ENCODE measurements at regions not wholly inside any gene's neighbourhood (a gene's known extent, or its start where the extent isn't known, plus 50 kb on each side); places are given as distances from the start of the nearest gene placed in this dataset.

DNA sequence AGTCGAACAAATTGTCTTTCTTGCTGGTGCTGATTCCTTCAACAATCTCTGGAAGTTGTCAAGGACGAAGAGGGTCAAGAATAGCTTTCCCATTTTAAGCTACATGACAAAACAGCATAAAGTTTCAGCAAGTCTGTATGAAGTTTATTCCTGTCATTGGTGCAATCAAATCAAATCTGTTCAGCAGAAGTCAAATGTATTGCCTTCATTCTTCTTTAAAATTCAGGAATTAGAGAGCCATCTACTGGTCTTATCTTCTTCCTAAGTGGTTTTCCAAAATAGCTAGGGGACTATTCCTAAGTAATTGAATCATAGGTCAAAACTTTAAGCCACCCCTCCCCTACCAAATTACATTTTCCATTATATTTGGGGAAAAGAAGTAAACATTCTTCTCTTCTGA is 990.2 kb downstream of the GALC start:
- TF ChIP-seq, protein P1, sequence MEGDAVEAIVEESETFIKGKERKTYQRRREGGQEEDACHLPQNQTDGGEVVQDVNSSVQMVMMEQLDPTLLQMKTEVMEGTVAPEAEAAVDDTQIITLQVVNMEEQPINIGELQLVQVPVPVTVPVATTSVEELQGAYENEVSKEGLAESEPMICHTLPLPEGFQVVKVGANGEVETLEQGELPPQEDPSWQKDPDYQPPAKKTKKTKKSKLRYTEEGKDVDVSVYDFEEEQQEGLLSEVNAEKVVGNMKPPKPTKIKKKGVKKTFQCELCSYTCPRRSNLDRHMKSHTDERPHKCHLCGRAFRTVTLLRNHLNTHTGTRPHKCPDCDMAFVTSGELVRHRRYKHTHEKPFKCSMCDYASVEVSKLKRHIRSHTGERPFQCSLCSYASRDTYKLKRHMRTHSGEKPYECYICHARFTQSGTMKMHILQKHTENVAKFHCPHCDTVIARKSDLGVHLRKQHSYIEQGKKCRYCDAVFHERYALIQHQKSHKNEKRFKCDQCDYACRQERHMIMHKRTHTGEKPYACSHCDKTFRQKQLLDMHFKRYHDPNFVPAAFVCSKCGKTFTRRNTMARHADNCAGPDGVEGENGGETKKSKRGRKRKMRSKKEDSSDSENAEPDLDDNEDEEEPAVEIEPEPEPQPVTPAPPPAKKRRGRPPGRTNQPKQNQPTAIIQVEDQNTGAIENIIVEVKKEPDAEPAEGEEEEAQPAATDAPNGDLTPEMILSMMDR (IDR thresholded peaks at IDR 0.05), result no peak
- no peak for TF ChIP-seq POLR2A (IDR thresholded peaks at IDR 0.05)
- TF ChIP-seq POLR2AphosphoS5 (IDR thresholded peaks at IDR 0.05), result no peak
- DNase-seq (ENCODE audit: low spot score in 2 of 2), result no peak
- Histone ChIP-seq H3K36me3 (no peaks in the 10 kb centered on the region), H3K27ac (no peak overlapping the region), H3K4me3 (no peak overlapping the region), H3K27me3 (no peaks in the 10 kb centered on the region), H3K9me3 (no peaks in the 10 kb centered on the region), H3K4me1 (no peaks in the 10 kb centered on the region)
- intact Hi-C loops (cut with DNase I; ENCODE audit: low total_unique reads), result no loop called here

DNA sequence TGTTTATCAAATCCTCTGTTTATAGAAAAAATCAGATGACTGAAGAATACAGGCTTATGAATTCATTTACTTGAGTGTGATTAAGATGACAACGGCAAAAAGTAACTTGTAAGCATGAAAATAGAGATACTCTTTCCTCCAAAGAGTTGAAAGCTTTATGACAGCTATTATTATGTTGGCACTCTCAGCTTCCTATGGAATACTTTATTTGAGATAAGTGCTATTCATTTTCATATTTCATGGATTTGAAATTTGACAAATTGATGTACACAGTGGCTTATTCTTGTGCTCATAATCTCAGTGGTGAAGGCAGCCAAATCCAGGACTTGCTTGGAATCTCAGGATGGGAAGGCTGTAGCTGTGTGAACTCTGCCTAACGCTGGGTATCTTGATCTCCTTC is 991.6 kb downstream of the GALC start:
- intact Hi-C loops (cut with DNase I; ENCODE audit: low total_unique reads), result no loop called here
- Histone ChIP-seq H3K4me1 (no peaks in the 10 kb centered on the region), H3K9me3 (no peaks in the 10 kb centered on the region), H3K27me3 (no peaks in the 10 kb centered on the region), H3K36me3 (no peaks in the 10 kb centered on the region), H3K4me3 (no peak overlapping the region), H3K27ac (no peak overlapping the region)
- TF ChIP-seq POLR2AphosphoS5 (IDR thresholded peaks at IDR 0.05) (no peak), POLR2A (IDR thresholded peaks at IDR 0.05) (no peak)
- TF ChIP-seq, protein P1 (IDR thresholded peaks at IDR 0.05), result no peak
- no peak for DNase-seq (ENCODE audit: low spot score in 2 of 2)

DNA sequence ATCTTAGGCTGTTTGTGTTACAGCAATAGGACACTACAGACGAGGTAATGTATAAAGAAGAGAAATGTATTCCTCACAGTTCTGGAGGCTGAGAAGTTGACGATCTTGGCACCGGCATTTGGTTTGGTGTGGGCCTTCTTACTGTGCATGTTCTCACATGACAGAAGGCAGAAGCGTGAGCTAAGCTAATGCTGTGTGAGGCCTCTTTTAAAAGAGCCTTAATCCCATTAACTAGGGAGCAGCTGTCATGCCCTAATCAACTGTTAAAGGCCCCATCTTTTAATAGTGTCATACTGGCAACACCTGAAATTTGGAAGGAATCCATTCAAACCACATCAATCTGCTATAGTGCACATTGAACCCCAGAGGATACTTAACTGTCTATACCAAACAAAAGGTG is 992.9 kb downstream of the GALC start:
- no peak for DNase-seq (ENCODE audit: low spot score in 2 of 2)
- no peak overlapping the region for H3K4me3 ChIP-seq
- no peak overlapping the region for H3K27ac ChIP-seq
- no peaks in the 10 kb centered on the region for H3K36me3 ChIP-seq
- H3K9me3 ChIP-seq, result no peaks in the 10 kb centered on the region
- no peaks in the 10 kb centered on the region for H3K27me3 ChIP-seq
- TF ChIP-seq, protein P1 (IDR thresholded peaks at IDR 0.05), result no peak
- TF ChIP-seq POLR2AphosphoS5 (IDR thresholded peaks at IDR 0.05) (no peak), POLR2A (IDR thresholded peaks at IDR 0.05) (no peak)
- intact Hi-C loops (cut with DNase I; ENCODE audit: low total_unique reads), result no loop called here
- no peaks in the 10 kb centered on the region for H3K4me1 ChIP-seq

DNA sequence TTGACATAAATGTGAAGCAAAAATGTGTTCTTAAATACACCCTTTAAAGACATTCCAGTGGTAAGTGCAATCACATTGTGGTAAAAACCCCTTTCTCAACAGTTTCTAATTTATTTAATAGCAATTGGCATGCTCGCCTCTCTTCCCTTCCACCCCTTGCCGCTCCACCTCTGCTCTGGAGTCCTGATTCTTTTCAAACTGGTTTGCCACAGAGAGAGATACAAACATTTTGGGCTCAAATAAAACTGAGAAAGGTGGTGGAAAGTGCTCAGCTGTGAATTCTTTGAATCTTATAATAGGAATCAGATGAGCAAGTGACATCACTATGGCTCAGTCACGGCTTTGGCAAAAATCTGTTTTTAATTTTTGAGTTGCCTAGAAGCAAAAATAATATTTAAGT is 993.9 kb downstream of the GALC start:
- Histone ChIP-seq H3K27ac (no peak overlapping the region), H3K4me3 (no peak overlapping the region), H3K27me3 (no peaks in the 10 kb centered on the region), H3K9me3 (no peaks in the 10 kb centered on the region), H3K4me1 (no peaks in the 10 kb centered on the region), H3K36me3 (no peaks in the 10 kb centered on the region)
- TF ChIP-seq POLR2A (IDR thresholded peaks at IDR 0.05) (no peak), POLR2AphosphoS5 (IDR thresholded peaks at IDR 0.05) (no peak)
- TF ChIP-seq, protein P1 (IDR thresholded peaks at IDR 0.05), result no peak
- intact Hi-C loops (cut with DNase I; ENCODE audit: low total_unique reads), result no loop called here
- no peak for DNase-seq (ENCODE audit: low spot score in 2 of 2)

DNA sequence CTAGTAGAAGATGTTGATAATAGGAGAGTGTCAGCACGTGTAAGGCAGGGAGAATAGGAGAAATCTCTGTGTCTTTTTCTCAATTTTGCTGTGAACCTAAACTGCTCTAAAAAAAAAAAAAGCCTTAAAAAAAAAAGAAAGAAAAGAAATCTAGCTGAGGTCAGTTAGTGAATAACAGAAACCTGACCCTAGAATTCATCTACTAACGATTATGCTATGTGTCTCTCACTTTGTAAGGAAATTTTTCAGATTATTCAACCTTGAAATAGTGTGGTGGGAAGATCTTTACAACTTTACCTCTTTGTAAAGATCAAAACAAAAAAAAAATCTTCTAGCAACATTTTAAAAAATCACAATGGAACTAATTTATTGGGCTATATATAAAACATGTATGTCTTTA is 995.7 kb downstream of the GALC start:
- Histone ChIP-seq H3K9me3 (no peaks in the 10 kb centered on the region), H3K27ac (no peak overlapping the region), H3K36me3 (no peaks in the 10 kb centered on the region), H3K4me1 (no peaks in the 10 kb centered on the region), H3K4me3 (no peak overlapping the region), H3K27me3 (no peaks in the 10 kb centered on the region)
- TF ChIP-seq POLR2AphosphoS5 (IDR thresholded peaks at IDR 0.05), result no peak
- no peak for TF ChIP-seq POLR2A (IDR thresholded peaks at IDR 0.05)
- TF ChIP-seq, protein P1 (IDR thresholded peaks at IDR 0.05), result no peak
- DNase-seq (ENCODE audit: low spot score in 2 of 2), result no peak
- intact Hi-C loops (cut with DNase I; ENCODE audit: low total_unique reads), result no loop called here

Measured in breast epithelium (tissue), 4 donors.